ENCODE measurements at regions not wholly inside any gene's neighbourhood (a gene's known extent, or its start where the extent isn't known, plus 50 kb on each side); places are given as distances from the start of the nearest gene placed in this dataset.

GRCh38 chr1:42037161-42037560, 116.0 kb upstream of the GUCA2B start:
- no peaks in the 10 kb centered on the region for H3K79me1 ChIP-seq (ENCODE audit: insufficient read depth, low read depth, low read length, poor library complexity, severe bottlenecking)
- no peaks in the 10 kb centered on the region for H3K4me1 ChIP-seq (ENCODE audit: insufficient read depth, low read length)
- H3K4me2 ChIP-seq (ENCODE audit: insufficient read depth, insufficient read length, low read length): no peak overlapping the region
- H2BK15ac ChIP-seq (ENCODE audit: low read depth, low read length): no peak overlapping the region
- H3K79me2 ChIP-seq (ENCODE audit: insufficient read depth, low read length): no peaks in the 10 kb centered on the region
- no peak for DNase-seq
- H3K27me3 ChIP-seq (ENCODE audit: insufficient read depth, low read length): peaks cover 4% of the 10 kb centered on the region; the same call in 1 of the 2 replicates
- Mint-ChIP-seq H3K27me3 (ENCODE audit: low read depth) (peaks cover 33% of the 10 kb centered on the region), H3K4me1 (peaks cover 9% of the 10 kb centered on the region in 2 experiments), H3K9me3 (no peaks in the 10 kb centered on the region), H3K36me3 (ENCODE audit: insufficient read depth in 1 of 3, low read depth in 3 of 3) (peaks cover 0 to 2% (median 0%) of the 10 kb centered on the region in 3 experiments; a peak in 2 of 7 replicates), H3K4me3 (no peak overlapping the region), H3K27ac (no peak overlapping the region)
- no peaks in the 10 kb centered on the region for H4K20me1 ChIP-seq (ENCODE audit: control insufficient read depth, insufficient read depth, insufficient read length)
- H2BK12ac ChIP-seq (ENCODE audit: insufficient read length, low read depth, low read length): no peak overlapping the region
- no peaks in the 10 kb centered on the region for H3K9me3 ChIP-seq (ENCODE audit: control insufficient read depth, low read depth, low read length)
- H3K4ac ChIP-seq (ENCODE audit: low read depth, low read length): no peak overlapping the region
- H4K8ac ChIP-seq (replicated peaks; ENCODE audit: insufficient read length, low read depth, low read length): no peak overlapping the region
- H3K18ac ChIP-seq (ENCODE audit: insufficient read length, low read depth, low read length): no peak overlapping the region
- no peak overlapping the region for H3K9ac ChIP-seq (ENCODE audit: extremely low read depth, insufficient read length, low read length)
- no peak overlapping the region for H2AFZ ChIP-seq (ENCODE audit: low read length)
- H4K5ac ChIP-seq (ENCODE audit: insufficient read length, low read depth, low read length): no peak overlapping the region
- no peak overlapping the region for H2BK20ac ChIP-seq (ENCODE audit: low read depth, low read length, poor library complexity, severe bottlenecking)
- H2BK5ac ChIP-seq (ENCODE audit: insufficient read length, low read length): no peak overlapping the region
- H2AK5ac ChIP-seq (ENCODE audit: insufficient read length, low read length): no peak overlapping the region
- peaks cover 7% of the 10 kb centered on the region for H3K23me2 ChIP-seq (ENCODE audit: insufficient read length, low read depth, low read length, poor library complexity, severe bottlenecking)
- no peak overlapping the region for H4K91ac ChIP-seq (ENCODE audit: insufficient read length, low read depth, low read length)
- no peak overlapping the region for H3K14ac ChIP-seq (ENCODE audit: insufficient read depth, low read length)
- no peak overlapping the region for H3T11ph ChIP-seq (ENCODE audit: low read length)
- H3K23ac ChIP-seq (ENCODE audit: insufficient read length, low read depth, low read length): no peak overlapping the region
- no peak overlapping the region for H3K56ac ChIP-seq (ENCODE audit: insufficient read length, low read depth, low read length)
- no peak overlapping the region for H3K27ac ChIP-seq (ENCODE audit: insufficient read length, low read depth, low read length)
- no peak overlapping the region for H2BK120ac ChIP-seq (ENCODE audit: low read depth, low read length, poor library complexity, severe bottlenecking)
- WGBS (ENCODE audit: extremely low coverage, insufficient read length, low lambda C conversion rate): no CpG with 5 or more reads among the region's 1 CpG
- no peak for TF ChIP-seq CTCF (conservative IDR thresholded peaks at IDR 0.05)

Data from H9 (cell line).